ENCODE measurements at regions not wholly inside any gene's neighbourhood (a gene's known extent, or its start where the extent isn't known, plus 50 kb on each side); places are given as distances from the start of the nearest gene placed in this dataset.

DNA sequence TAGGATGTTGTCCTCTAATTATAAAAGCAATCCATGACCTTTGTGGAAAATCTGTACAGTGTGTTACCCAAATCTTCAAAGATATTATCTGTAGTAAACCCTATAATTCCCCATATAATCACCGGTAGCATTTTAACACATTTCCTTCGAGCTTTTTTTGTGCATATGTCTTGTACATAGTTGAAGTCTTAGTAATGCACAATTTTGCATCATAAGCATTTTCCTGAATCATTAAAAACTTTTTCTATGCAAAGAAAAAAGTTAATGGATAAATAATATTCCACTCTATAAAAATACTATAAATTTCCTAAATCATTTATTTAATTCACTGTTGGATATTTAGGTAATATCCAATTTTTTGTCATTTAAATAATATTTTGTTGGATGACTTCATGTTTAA lies 201.7 kb downstream of the RRAGC start:
- Histone ChIP-seq H3K9ac (ENCODE audit: low read depth in 1 of 2, low read length in 2 of 2) (no peak overlapping the region), H3K27me3 (ENCODE audit: control insufficient read depth in 4 of 4, insufficient read depth in 4 of 4, low read length in 3 of 4) (peaks cover 0 to 3% (median 0%) of the 10 kb centered on the region in 4 donors), H3K9me3 (ENCODE audit: control insufficient read depth in 4 of 4, low read length in 3 of 4) (peaks cover 0 to 2% (median 1%) of the 10 kb centered on the region in 4 donors), H3K4me1 (ENCODE audit: control insufficient read depth in 4 of 4, insufficient read depth in 4 of 4, low read length in 3 of 4) (no peaks in the 10 kb centered on the region), H3K4me3 (ENCODE audit: low read depth in 1 of 3, low read length in 3 of 3) (no peak overlapping the region), H3K36me3 (ENCODE audit: control insufficient read depth in 4 of 4, insufficient read depth in 3 of 4, low read depth in 1 of 4, low read length in 3 of 4) (no peaks in the 10 kb centered on the region), H3K27ac (ENCODE audit: low read depth in 1 of 2, low read length in 2 of 2) (no peak overlapping the region)
- 90% methylated on average over 2 of the region's 2 CpGs for WGBS
- DNase-seq (ENCODE audit: low spot score): no peak
- TF ChIP-seq TAF1 (conservative IDR thresholded peaks at IDR 0.05): no peak
- no peak for TF ChIP-seq EGR1 (IDR thresholded peaks at IDR 0.05; ENCODE audit: low read depth in 2 of 2)
- TF ChIP-seq RXRA (IDR thresholded peaks at IDR 0.05): no peak
- no peak for TF ChIP-seq ZBTB33 (IDR thresholded peaks at IDR 0.05)
- TF ChIP-seq, protein P1, sequence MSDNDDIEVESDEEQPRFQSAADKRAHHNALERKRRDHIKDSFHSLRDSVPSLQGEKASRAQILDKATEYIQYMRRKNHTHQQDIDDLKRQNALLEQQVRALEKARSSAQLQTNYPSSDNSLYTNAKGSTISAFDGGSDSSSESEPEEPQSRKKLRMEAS (IDR thresholded peaks at IDR 0.05): no peak
- no peak for TF ChIP-seq JUND (IDR thresholded peaks at IDR 0.05)
- no peak for TF ChIP-seq HNF4A (conservative IDR thresholded peaks at IDR 0.05)

- 76% methylated on average over 3 of the region's 3 CpGs for WGBS
- Histone ChIP-seq H3K4me3 (ENCODE audit: low read depth in 1 of 3, low read length in 3 of 3) (no peak overlapping the region), H3K27ac (ENCODE audit: low read depth in 1 of 2, low read length in 2 of 2) (no peak overlapping the region), H3K4me1 (ENCODE audit: control insufficient read depth in 4 of 4, insufficient read depth in 4 of 4, low read length in 3 of 4) (no peaks in the 10 kb centered on the region), H3K27me3 (ENCODE audit: control insufficient read depth in 4 of 4, insufficient read depth in 4 of 4, low read length in 3 of 4) (peaks cover 0 to 3% (median 0%) of the 10 kb centered on the region in 4 donors), H3K9me3 (ENCODE audit: control insufficient read depth in 4 of 4, low read length in 3 of 4) (peaks cover 0 to 2% (median 1%) of the 10 kb centered on the region in 4 donors), H3K36me3 (ENCODE audit: control insufficient read depth in 4 of 4, insufficient read depth in 3 of 4, low read depth in 1 of 4, low read length in 3 of 4) (no peaks in the 10 kb centered on the region), H3K9ac (ENCODE audit: low read depth in 1 of 2, low read length in 2 of 2) (no peak overlapping the region)
- DNase-seq (ENCODE audit: low spot score): no peak
- TF ChIP-seq ATF3 (IDR thresholded peaks at IDR 0.05): no peak
- TF ChIP-seq REST (IDR thresholded peaks at IDR 0.05): no peak
- no peak for TF ChIP-seq RAD21 (IDR thresholded peaks at IDR 0.05)
- TF ChIP-seq, protein P2, sequence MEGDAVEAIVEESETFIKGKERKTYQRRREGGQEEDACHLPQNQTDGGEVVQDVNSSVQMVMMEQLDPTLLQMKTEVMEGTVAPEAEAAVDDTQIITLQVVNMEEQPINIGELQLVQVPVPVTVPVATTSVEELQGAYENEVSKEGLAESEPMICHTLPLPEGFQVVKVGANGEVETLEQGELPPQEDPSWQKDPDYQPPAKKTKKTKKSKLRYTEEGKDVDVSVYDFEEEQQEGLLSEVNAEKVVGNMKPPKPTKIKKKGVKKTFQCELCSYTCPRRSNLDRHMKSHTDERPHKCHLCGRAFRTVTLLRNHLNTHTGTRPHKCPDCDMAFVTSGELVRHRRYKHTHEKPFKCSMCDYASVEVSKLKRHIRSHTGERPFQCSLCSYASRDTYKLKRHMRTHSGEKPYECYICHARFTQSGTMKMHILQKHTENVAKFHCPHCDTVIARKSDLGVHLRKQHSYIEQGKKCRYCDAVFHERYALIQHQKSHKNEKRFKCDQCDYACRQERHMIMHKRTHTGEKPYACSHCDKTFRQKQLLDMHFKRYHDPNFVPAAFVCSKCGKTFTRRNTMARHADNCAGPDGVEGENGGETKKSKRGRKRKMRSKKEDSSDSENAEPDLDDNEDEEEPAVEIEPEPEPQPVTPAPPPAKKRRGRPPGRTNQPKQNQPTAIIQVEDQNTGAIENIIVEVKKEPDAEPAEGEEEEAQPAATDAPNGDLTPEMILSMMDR (IDR thresholded peaks at IDR 0.05; ENCODE audit: low read depth, low read length, missing input control): no peak
- no peak for TF ChIP-seq YY1 (IDR thresholded peaks at IDR 0.05)
- no peak for TF ChIP-seq EGR1 (IDR thresholded peaks at IDR 0.05; ENCODE audit: low read depth in 2 of 2)
- TF ChIP-seq SP1 (IDR thresholded peaks at IDR 0.05): no peak
- no peak for TF ChIP-seq TAF1 (conservative IDR thresholded peaks at IDR 0.05)
- TF ChIP-seq ZBTB33 (IDR thresholded peaks at IDR 0.05): no peak
- no peak for TF ChIP-seq NR2F2 (IDR thresholded peaks at IDR 0.05)
- no peak for TF ChIP-seq RXRA (IDR thresholded peaks at IDR 0.05)
- TF ChIP-seq FOXA2 (IDR thresholded peaks at IDR 0.05): no peak
- no peak for TF ChIP-seq HNF4G (IDR thresholded peaks at IDR 0.05)
- TF ChIP-seq GABPA (IDR thresholded peaks at IDR 0.05 in 1 of 2, conservative IDR thresholded peaks at IDR 0.05 in 1 of 2): no peak
- TF ChIP-seq, protein P1 (IDR thresholded peaks at IDR 0.05): no peak
- no peak for TF ChIP-seq HNF4A (conservative IDR thresholded peaks at IDR 0.05)
- TF ChIP-seq FOXA1 (IDR thresholded peaks at IDR 0.05): no peak
Measured at GRCh38 chr1:38657207-38657840, 202.2 kb downstream of the RRAGC start.

Measured in liver (tissue), 8 donors.